Testis (tissue), 2 donors: ENCODE measurements at regions not wholly inside any gene's neighbourhood (a gene's known extent, or its start where the extent isn't known, plus 50 kb on each side); places are given as distances from the start of the nearest gene placed in this dataset.

Experiments used
- DNase-seq: peaks from one replicate; pipeline ENCODE4 v3.0.0-alpha.2; 2019
- H3K27ac ChIP-seq, 2 donors: fragments of 200-600 bp; sonication (generic); one replicate each; pipeline ENCODE4 v1.5.1; 2019
- H3K27me3 ChIP-seq: fragments of 200-600 bp; sonication (generic); one replicate; pipeline ENCODE4 v1.5.1; 2019
- H3K36me3 ChIP-seq: fragments of 200-600 bp; sonication (generic); one replicate; pipeline ENCODE4 v1.5.1; 2017; ENCODE audit warnings: low read depth; ENCODE audit errors: missing control alignments
- H3K4me1 ChIP-seq: fragments of 200-600 bp; sonication (generic); one replicate; pipeline ENCODE4 v1.5.1; 2019
- H3K4me3 ChIP-seq, 2 donors: fragments of 200-600 bp; sonication (generic); one replicate each; pipeline ENCODE4 v1.5.1; 2017 to 2019
- H3K9me3 ChIP-seq: fragments of 200-600 bp; sonication (generic); one replicate; pipeline ENCODE4 v1.5.1; 2017
- CTCF ChIP-seq, 3 experiments: fragments of 450-650 bp in 2 of 3; fragments of 200-600 bp in 1 of 3; sonication (generic) in 1 of 3; IDR thresholded peaks; one replicate each; pipeline ENCODE4 v1.5.1; 2016 to 2019; ENCODE audit warnings: antibody characterized with exemption in 3 of 3, mild to moderate bottlenecking in 2 of 3, moderate library complexity in 1 of 3
- POLR2A ChIP-seq: fragments of 450-650 bp; IDR thresholded peaks from one replicate; pipeline ENCODE4 v1.6.1; 2017; ENCODE audit warnings: antibody characterized with exemption, mild to moderate bottlenecking, moderate library complexity
- WGBS, 2 donors: methylation state at CpG; one replicate each; pipeline ENCODE4 v1.1.5; 2018; 5-methylcytosine and 5-hydroxymethylcytosine counted together
- intact Hi-C: fragments of 100-400 bp; cut with DNase I; formaldehyde crosslinking; loops from one replicate; pipeline ENCODE4 v1.15.1; 2023; ENCODE audit warnings: low total_unique reads

GRCh38 chrX:39890807-39891206 is 207.0 kb downstream of the BCOR start:
- TF ChIP-seq POLR2A: no peak
- no peak for TF ChIP-seq CTCF (IDR thresholded peaks at IDR 0.05)
- Histone ChIP-seq H3K27ac (no peak overlapping the region), H3K4me3 (no peak overlapping the region), H3K27me3 (no peaks in the 10 kb centered on the region), H3K9me3 (no peaks in the 10 kb centered on the region), H3K4me1 (no peaks in the 10 kb centered on the region), H3K36me3 (no peaks in the 10 kb centered on the region)
- DNase-seq: no peak
- 85 to 87% methylated on average over 2 to 5 of the region's 8 CpGs for WGBS, 2 donors
- intact Hi-C loops: no loop called here

GRCh38 chrX:39891781-39892180 is 206.0 kb downstream of the BCOR start:
- H3K27me3 ChIP-seq: no peaks in the 10 kb centered on the region
- H3K4me3 ChIP-seq: no peak overlapping the region
- no peaks in the 10 kb centered on the region for H3K9me3 ChIP-seq
- intact Hi-C loops: no loop called here
- no peak for TF ChIP-seq POLR2A
- H3K36me3 ChIP-seq: no peaks in the 10 kb centered on the region
- H3K27ac ChIP-seq: no peak overlapping the region
- DNase-seq: no peak
- H3K4me1 ChIP-seq: no peaks in the 10 kb centered on the region
- WGBS, 2 donors: 80 to 100% methylated on average over 3 of the region's 3 CpGs

- DNase-seq: no peak
- Histone ChIP-seq H3K9me3 (no peaks in the 10 kb centered on the region), H3K36me3 (no peaks in the 10 kb centered on the region), H3K27me3 (no peaks in the 10 kb centered on the region), H3K4me3 (no peak overlapping the region), H3K27ac (no peak overlapping the region), H3K4me1 (peaks cover 6% of the 10 kb centered on the region)
- intact Hi-C loops: no loop called here
- 88 to 91% methylated on average over 6 to 12 of the region's 12 CpGs for WGBS, 2 donors
- TF ChIP-seq POLR2A (no peak), CTCF (IDR thresholded peaks at IDR 0.05) (no peak)
Measured at GRCh38 chrX:39893417-39894338, 204.1 kb downstream of the BCOR start.

- TF ChIP-seq POLR2A (no peak), CTCF (IDR thresholded peaks at IDR 0.05) (no peak)
- no peak for DNase-seq
- no peak overlapping the region for H3K4me3 ChIP-seq
- intact Hi-C loops: no loop called here
- H3K27ac ChIP-seq: no peak overlapping the region
- H3K36me3 ChIP-seq: no peaks in the 10 kb centered on the region
- 53 to 57% methylated on average over 3 to 4 of the region's 4 CpGs for WGBS, 2 donors
- no peaks in the 10 kb centered on the region for H3K9me3 ChIP-seq
- no peaks in the 10 kb centered on the region for H3K27me3 ChIP-seq
- peaks cover 6% of the 10 kb centered on the region for H3K4me1 ChIP-seq
Measured at GRCh38 chrX:39894683-39895082, 203.1 kb downstream of the BCOR start.

GRCh38 chrX:39895218-39896110 is 202.3 kb downstream of the BCOR start:
- Histone ChIP-seq H3K27me3 (no peaks in the 10 kb centered on the region), H3K36me3 (no peaks in the 10 kb centered on the region), H3K27ac (no peak overlapping the region), H3K4me1 (peaks cover 6% of the 10 kb centered on the region), H3K4me3 (no peak overlapping the region), H3K9me3 (no peaks in the 10 kb centered on the region)
- no peak for DNase-seq
- intact Hi-C loops: no loop called here
- 74 to 75% methylated on average over 6 to 17 of the region's 18 CpGs for WGBS, 2 donors
- TF ChIP-seq POLR2A: no peak
- TF ChIP-seq CTCF (IDR thresholded peaks at IDR 0.05): no peak
